Endothelial cell of umbilical vein (primary cell): ENCODE measurements at regions not wholly inside any gene's neighbourhood (a gene's known extent, or its start where the extent isn't known, plus 50 kb on each side); places are given as distances from the start of the nearest gene placed in this dataset.

Experiments used
- CTCF ChIP-seq, 2 donors: IDR thresholded peaks; 1 replicate in 1 of 2; 2 replicates in 1 of 2; pipeline ENCODE4 v1.5.1; 2011; ENCODE audit warnings: low read length in 2 of 2, mild to moderate bottlenecking in 2 of 2, moderate library complexity in 2 of 2, control low read depth in 1 of 2, inconsistent platforms in 1 of 2, low read depth in 1 of 2; ENCODE audit not compliant: insufficient read depth in 1 of 2; ENCODE audit errors: extremely low read depth in 1 of 2
- EZH2 ChIP-seq: IDR thresholded peaks from 2 replicates; pipeline ENCODE4 v1.6.1; 2012; ENCODE audit warnings: borderline replicate concordance, low read depth, mild to moderate bottlenecking, moderate library complexity, low read length, inconsistent platforms; ENCODE audit not compliant: severe bottlenecking
- MYC ChIP-seq: IDR thresholded peaks from one replicate; pipeline ENCODE4 v1.6.1; 2011; ENCODE audit warnings: mild to moderate bottlenecking, low read depth, low read length
- POLR2A ChIP-seq: IDR thresholded peaks from 2 replicates; pipeline ENCODE4 v1.6.1; 2012; ENCODE audit warnings: low read depth, mild to moderate bottlenecking, control low read depth, low read length

- TF ChIP-seq CTCF (IDR thresholded peaks at IDR 0.05; ENCODE audit: extremely low read depth in 1 of 2, insufficient read depth in 1 of 2, low read depth in 1 of 2, low read length in 2 of 2) (no peak), POLR2A (no peak), EZH2 (no peak), MYC (no peak)
Measured at GRCh38 chr4:148730082-148730640, 287.9 kb upstream of the NR3C2 start.
